ENCODE measurements at regions not wholly inside any gene's neighbourhood (a gene's known extent, or its start where the extent isn't known, plus 50 kb on each side); places are given as distances from the start of the nearest gene placed in this dataset.

DNA sequence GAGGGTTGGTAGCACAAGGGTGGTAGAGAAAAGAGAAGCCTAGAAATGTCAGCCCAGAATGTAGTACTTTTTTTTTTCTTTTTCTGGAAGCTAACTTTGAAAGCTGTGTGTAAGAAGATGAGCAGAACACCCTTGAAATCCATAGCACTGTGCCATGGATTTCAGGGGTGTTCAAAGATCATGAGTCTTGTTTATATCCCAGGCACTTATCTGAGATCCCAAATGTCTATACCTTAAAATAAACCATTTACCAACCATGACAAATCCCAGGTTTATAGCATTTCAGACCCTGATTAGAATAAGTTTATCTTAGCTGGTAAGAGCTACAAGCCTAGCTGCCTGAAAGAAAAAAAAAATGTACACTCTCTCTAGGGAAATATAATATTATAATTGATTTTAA lies 389.9 kb upstream of the ANXA10 start:
- no peak for DNase-seq

DNA sequence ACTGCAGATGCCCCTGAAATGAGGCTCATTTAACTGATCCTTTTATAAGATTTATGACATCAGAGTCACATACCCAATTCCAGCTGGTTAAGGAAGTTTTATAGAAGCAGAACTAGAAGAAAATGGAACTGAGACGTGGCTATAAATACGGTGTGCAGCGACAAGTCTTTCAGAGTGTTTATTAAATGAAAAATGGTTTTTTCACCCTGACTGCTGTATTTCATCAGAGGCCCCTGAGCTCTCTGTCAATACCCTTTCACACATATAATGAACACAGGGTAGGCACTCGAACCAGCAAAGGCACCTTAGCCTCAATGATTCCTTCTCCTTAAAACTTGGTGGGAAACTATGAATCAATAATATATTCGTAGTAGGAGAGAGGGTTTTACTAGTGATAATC lies 380.8 kb upstream of the ANXA10 start:
- no peak for DNase-seq

DNA sequence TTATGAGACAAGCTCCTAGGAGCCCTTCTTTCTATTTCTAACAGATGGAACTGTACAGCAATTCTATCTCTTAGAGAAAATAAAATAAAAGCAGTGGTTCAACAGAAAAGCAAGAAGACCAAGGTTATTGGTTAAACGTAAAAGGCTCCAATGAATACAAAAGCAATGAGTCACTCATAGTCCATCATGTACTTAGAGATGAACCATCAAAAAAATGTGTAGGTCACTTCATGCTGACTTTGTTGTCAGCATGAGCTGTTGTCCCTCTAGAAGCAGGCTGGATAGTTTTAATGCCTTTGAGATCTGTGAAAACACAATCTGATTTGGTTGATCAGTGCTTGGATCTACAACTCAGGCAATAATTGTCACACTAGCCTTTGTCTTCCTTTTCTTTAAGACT lies 378.6 kb upstream of the ANXA10 start:
- no peak for DNase-seq

DNA sequence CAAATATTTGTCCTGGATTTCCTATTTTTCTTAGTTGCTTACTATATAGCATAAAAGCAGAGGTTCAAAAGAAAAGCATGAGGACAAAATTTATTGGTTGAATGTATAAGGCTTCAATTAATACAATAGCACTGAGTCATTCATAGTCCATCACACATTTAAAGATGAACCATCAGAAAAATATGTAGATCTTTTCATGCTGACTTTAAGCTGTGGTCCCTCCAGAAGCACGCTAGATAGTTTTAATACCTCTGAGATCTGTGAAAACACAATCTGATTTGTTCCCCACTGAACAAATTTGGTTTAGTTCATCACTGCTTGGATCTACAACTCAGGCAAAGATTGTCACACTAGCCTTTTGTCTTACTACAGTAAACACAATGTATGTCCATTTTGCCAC lies 377.2 kb upstream of the ANXA10 start:
- DNase-seq: no peak

DNA sequence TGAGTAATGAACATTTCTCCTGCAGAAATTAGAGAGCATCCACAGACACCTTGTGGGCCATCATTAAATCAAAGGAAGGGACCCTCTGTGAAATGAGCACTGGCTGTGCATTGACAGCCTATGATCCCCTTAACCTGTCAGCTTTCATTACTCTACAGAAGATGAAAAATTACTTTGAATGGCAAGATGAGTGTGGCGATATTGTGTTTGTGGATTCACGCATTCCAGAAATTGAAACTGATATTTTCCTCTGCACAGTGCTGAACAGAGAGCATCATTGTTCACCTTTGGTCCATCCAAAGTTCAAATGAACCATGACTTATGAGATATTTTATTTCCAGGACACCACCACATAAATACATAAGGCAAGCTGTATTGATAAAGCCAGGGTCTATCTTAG lies 374.8 kb upstream of the ANXA10 start:
- DNase-seq: no peak

DNA sequence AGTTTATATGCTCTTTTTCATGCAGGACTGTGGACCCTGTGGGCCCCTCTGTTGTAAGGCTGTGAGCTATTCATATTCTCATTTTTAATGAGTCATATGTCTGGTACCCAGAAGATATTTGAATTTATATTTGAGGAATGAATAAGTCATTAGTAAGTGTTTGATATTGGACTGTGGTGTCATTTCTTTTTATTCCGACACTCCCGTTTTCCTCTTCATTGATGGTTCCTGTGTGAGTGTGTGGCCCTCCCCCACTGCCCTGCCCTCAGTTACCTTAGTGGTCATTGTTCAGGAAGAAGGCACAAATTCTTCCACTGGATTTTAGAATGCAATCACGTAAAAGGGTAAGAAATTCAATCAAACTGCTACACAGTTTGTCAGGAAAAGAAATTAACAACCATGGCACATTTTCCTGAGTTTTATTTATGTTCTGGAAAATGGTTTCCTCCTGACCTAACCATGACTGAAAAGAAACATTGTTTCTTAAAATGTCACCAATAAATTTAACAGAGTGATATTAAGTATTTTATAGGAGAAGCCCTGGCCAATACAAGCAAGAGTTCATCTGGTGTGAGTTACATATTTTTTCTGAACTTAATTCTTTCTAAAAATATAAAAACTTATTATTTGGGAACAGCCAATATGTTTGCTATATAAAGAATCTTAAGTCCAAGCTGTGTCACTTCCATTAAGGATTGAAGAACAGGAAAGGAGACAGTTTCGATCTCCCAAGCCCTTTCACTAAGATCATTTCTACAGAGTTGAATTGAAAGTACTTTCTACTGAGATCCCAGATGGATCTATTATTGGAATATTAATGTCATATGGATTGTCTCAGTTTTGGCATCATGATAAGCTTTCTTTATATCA lies 370.5 kb upstream of the ANXA10 start:
- DNase-seq: no peak

DNA sequence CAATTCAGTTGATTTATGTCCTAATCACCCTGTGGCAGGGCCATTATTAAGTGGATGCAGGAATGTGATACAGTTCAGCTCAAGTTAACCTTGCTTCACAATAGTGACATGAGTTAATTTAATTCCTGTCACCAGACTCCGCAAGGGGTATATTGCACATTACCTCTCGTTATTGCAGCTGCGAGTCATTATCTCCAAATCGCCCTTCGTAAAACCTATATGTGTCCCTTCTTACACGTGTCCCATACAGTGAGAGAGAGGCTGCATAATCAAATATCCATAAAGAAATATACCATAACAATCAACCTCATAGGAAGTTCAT lies 369.9 kb upstream of the ANXA10 start:
- DNase-seq: no peak

DNA sequence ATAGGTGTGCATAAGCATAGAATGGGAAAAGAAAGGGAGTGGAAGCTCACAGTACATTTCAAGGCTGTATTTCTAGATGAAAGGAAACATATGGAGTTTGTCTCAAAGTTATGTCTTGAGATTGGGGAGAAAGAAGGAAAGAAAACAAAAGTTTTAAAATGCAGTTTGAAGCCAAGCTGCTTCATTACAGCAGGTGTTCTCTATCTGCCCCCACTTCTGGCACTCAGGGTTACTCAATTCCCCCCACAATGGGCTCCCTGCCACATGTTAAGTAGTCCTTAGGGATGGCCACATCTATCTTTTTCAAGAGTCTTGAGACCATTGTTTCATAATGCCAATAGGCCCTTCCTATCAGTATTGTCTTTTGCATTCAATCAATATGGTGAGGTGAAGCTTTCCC lies 367.4 kb upstream of the ANXA10 start:
- no peak for DNase-seq

DNA sequence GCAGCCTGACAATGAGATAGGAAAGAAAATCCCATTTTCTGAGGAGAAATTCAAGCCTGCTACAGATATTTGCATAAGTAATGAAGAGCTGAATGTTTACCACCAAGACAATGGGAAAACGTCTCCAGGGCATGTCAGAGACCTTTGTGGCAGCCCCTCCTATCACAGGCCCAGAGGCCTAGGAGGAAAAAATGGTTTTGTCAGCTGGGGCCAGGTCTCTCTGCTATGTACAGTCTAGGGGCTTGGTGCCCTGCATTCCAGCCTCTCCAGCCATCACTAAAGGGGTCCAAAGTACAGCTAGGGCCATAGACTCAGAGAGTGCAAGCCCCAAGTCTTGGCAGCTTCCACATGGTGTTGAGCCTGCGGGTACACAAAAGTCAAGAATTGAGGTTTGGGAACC lies 361.6 kb upstream of the ANXA10 start:
- no peak for DNase-seq

DNA sequence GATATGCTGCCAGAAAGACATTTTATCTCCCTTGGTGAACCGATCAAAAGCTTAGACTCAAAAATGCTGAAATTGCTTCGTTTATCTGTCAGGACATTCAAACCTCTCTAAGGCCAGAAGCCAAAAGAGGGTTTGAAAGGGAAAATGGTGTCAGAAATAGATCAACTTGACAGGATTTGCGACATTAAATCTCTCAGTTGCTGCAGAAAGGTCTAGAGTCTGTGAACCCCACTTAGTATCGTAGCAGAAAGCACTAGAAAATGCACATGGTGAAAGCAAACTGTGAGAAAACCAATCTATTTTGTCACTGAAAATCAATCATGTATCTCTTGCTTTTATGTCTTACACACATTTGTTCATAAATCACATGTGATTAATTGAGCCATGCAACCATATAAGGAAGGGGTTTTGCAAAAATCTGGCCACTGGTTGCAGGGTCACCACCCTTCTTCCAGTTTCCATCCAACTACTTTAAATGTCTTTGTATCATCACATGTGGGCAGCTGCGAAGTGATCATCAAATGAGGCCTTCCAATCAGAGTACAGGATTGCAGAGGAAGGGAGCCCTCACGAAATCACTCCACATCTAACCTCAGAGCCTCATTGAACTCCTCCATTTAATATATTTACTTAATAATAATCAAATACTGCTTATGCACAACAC lies 347.2 kb upstream of the ANXA10 start:
- DNase-seq: no peak

DNA sequence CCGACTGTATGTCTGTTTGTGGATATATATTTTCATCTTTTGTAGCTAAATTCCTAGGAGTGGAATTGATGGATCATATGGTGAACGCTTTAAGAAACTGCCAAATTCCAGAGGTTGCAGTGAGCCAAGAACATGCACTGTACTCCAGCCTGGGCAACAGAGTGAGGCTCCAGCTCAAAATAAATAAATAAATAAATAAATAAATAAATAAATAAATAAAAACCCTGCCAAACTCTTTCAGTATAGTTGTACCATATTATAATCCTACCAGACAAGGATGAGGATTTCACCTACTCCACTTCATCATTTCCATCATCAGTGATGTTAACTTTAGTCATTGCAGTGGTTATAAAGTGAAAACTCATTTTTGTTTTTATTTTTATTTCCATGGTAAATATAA lies 325.1 kb upstream of the ANXA10 start:
- no peak for DNase-seq

DNA sequence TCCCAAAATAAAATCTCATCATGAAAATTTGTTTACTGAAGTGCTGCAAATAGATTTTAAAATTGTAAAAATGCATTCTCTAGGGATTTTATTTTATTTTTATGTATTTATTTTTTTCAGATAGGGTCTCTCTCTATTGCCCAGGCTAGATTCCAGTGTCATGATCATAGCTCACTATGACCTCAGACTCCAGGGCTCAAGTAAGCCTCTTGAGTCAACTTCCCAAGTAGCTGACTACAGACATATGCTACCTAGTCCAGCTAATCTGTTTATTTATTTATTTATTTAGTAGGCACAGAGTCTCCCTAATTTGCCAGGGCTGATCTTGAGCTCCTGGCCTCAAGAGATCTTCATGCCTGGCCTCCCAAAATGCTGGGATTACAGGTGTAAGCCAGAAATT lies 317.7 kb upstream of the ANXA10 start:
- DNase-seq: no peak

DNA sequence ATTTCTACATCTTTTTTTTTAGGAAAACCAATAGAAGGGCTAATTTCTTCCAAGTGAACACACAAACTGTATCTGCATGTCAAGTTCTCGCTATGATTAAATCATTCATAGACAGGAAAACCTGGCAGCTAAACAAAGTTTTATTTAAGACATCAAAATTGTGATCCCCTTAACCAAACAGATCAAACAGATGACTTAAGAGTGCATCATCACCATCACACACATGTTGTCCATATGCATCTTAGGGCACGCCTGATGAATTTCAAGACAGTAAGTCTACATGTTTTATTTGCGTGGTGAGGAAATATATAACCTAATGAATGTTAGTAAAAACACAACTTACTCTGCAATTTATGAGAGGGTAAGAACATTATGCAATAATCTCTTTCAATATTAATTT lies 317.0 kb upstream of the ANXA10 start:
- DNase-seq: no peak

DNA sequence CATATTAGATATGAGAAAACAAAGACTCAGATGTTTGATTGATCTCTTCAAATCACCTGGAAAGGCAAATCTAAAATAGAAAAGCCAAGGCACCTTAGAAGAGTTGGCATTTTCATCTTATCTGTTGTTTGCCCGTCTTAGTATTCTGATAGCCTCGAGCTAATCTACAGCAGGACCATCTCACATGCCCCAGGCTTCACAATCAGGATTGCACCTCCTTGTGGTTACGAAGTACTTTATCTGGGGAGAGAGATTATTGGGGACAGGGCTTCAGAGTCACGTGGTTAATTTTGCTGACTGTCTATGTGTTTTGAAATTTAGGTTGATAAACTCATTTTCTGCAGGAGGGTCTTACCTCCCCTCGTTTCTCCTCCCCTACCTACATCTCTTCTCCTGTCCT lies 313.1 kb upstream of the ANXA10 start:
- DNase-seq: no peak

DNA sequence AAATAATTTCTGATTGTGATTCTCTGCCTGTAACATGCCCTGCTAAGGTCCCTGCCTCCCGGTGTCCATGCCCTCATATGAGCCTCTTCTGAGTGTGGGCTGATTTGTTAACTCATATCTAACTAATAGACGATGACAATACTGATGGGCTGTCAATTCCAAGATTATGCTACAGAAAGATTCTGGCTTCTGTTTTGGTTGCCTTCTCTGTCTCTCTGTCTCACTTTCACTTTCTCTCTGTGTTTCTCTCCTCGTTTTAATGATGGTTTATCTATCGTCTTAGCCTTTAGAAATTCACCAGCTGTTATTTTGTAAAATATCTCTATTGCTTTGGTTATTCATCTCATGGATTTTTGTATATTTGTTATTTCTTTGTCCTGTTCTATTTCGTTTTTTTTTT lies 312.5 kb upstream of the ANXA10 start:
- DNase-seq: no peak

DNA sequence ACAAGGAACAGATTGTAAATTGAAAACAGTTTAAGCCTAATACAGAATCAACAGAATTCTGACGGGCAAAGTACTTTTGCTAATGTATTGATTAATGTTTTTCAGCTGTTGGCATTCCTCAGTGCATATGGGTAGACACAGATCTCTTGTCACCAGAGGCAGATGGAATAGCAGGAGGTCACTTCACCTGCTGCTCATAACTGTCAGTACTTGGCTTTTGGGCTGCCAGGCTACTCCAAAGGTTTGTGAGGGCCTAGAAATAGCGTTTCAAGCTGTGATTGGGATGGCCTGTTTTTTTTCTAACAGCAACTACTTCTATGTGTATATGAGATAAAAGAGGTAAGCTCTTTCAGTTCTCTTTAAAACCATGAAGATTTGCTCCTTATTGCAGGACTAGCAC lies 307.5 kb upstream of the ANXA10 start:
- DNase-seq: no peak

DNA sequence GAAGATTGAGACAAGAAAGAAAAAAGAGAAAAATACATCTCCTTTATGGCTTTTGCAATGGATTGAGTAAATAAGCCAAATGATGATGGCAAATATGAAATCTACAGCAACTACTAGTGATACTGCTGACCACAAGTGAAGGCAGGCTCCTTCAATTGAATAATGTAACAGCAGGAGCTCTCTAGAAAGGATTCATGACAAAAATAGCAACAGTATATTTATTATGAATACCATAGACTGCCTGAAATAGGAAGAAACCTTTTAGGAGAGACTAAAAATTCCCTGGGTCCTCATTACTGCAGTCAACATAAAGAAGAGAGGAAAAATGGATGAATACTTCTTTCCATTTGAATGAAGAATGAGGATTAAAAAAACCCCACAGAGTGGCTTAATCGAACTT lies 306.8 kb upstream of the ANXA10 start:
- DNase-seq: no peak

DNA sequence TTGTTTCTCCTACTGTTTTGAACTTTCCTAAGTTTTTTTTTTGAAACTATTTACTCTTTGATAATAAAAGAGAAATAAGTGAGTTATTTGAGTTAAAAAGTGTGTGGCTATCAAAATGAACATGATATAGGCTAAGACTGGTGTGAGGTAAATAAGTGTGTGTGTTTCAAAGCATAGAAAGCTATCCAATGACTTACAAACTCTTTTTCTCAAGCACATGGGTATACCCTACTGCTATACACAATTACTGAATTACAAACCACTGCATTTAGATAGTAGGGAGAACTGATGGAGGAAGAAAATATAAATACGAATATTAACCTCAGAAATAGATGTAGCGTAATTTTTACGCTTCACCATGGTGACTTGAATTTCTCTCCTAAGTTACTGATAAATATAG lies 305.8 kb upstream of the ANXA10 start:
- DNase-seq: no peak

DNA sequence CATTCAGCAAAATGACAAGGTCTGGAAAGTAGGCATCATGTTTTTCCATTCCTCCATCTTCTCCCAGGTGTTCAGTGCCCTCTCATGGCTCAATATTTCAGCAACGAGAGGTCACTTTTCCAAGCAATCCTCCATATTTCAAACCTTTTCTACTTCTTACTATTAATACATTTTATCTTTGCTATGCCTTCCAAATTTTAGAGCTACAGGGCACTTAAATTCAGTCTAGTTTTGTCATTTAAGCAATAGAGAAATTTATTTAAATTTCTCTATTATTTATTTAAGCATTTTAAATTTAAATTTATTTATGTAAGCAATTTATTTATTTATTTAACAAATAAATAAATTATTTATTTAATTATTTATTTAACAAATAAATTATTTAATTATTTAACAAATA lies 305.1 kb upstream of the ANXA10 start:
- no peak for DNase-seq

DNA sequence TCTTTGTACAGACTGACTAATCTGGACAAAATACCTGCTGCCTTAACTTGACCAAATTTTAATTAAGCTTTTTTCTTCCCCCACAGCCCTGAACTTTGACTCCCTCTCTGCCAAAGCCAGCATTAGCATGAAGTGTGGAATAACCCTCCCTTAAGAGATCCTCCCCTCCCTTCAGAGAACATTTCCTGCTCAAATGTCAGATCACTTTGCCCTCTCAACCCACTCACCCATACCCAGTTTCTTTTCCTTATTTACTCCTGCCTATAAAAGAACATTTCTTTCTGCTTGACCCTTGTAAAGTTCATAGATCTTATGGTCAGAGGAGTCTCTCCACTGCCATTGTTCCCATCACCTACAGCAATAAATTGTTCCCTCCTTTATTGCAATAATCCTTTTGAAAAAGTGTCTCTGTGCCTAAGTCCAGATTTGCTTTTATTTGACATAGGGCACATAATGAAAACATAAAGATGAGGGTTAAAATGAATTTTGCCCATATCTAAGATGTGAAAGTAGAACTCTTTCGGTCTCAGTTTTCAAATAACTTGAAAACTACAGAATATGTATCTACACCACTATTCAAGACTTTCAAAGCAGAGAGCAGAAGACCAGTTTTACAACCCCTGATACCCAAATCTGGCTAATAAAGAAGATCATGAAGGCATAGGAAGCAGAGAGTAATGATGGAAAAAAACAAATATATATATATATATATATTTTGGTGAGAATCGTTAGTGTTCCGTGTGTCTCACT lies 289.7 kb upstream of the ANXA10 start:
- DNase-seq: no peak

DNA sequence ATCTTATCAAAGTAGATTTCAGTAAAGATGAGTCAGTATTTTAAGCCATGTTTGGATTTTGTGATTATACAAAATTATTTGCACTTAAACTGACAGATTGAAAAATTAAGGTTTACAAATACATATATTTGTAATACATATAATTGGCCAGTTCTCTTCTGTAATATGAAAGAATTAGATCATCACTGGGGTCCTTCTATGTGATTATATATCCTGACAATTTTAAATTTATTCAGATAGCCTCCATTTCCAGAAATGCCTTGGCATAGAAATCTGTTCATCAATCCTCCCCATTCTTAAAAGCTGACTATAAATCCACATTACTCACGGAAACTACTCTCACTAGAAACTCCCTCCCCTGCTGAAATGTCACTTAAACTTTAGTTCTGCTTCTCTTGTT lies 280.4 kb upstream of the ANXA10 start:
- no peak for DNase-seq

DNA sequence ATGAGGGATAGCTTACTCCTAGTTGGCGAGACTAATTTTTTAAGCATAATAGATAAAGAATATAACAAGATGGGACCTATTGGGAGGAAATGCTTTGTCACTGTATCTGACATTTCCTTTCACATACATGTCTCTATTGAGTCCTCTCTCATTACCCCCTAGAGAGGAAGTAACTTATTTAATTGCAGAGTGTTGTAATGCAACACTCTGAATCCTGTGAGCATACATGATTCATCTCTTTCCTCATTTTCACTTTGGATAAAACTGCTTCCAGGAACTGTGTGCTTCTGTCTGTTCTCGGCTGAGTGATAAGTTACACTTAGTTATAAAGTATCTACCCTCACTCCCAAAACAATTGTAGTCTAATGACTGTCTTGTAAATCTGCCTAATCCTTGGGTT lies 266.1 kb upstream of the ANXA10 start:
- no peak for DNase-seq

DNA sequence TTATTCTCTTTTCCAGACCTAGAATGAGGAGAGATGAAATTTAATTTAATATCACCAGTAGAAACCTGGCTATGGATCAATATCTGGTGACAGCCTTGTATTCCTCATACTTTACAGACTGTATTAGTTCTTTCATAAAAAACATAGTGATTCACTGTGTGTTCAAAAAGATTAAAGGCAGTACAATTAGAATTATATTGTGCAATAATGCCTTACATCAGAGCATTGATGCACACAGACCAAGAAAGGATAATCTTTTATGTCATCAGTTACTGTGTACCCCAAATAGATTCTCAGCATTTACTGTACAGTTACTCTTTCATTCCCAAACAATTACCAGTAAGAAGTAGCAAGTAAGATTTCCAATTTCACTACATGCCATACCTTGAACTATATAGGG lies 260.5 kb upstream of the ANXA10 start:
- DNase-seq: no peak

DNA sequence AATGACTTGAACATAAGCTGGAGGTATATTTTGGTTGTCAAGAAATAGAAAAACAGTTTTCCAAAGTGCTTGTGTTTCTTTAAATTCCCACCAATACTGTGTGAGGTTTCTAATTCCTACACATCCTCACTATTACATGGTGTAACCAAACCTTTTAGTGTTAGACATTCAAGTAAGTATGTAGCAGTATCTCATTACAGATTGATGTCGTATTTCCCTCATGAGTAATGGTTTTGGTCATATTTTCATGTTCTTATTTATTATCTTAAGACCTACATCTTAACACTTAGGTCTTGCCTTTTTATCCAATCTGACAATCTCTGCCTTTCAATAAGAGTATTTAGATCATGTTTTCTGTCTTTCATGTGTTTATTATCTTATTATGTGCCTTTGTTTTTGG lies 253.7 kb upstream of the ANXA10 start:
- DNase-seq: no peak
